ENCODE measurements at regions not wholly inside any gene's neighbourhood (a gene's known extent, or its start where the extent isn't known, plus 50 kb on each side); places are given as distances from the start of the nearest gene placed in this dataset.

DNA sequence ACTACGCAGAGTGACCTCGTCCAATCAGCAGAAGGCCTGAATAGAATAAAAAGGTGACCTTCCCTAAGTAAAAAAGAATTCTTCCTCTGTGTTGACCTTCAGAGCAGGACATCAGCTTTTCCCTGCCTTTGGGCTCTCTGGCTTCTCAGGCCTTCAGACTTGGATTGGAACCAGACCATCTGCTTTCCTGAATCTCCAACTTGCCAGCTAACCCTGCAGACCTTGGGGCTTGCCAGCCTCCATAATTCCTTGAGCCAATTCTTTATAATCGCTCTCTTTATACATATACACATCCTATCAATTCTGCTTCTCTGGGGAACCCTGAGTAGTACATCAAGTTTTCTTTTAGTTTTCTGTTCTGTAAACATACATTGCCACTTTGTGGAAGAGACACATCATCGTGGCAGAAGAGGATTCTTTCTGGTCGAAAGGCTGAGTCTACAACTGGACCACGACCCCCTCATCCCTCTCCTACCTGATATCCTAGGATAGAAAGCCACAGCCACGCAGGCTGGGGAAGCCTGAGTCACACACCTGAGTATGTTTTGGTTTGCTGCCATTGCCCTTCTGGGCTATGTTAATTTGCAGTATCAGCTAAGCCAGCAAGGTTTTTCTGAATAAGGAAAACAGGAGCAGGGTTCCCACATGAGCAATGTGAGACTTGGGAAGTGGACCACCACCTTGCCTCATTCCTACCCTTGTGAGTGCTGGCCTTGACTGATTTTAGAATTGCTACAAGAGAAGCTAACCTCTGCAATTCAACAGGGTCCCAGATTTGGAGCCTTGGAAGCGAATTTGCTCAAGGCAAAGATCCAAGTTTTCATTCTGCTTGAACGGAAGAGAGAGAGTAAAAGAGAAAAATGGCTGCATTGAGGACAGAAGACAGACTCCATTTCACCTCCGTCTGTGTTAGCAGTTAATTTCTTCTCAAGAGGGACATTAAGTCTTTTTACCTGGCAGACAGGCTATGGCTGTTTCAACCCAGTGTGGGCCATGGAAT, 445.2 kb upstream of the FZD8 start:
- DNase-seq: no peak

DNA sequence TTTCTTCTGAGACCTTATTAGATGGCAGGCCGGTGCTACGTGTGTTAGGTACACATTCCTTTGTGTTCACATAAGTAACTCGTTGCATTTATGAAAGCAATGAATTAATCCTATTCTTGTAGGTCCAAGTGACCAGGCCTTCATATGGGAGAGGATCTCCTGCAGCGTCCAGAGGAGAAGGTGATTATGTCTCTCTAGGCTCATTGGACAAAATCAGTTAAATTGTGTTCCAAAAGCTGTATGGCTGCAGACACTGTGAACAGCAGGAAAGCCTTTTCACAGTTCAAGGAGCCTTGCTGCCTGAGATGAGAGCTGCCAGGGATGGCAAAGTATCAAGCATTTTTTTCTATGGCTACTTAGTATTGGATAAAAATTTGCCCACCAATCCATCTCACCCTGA, 433.1 kb upstream of the FZD8 start:
- DNase-seq: no peak

DNA sequence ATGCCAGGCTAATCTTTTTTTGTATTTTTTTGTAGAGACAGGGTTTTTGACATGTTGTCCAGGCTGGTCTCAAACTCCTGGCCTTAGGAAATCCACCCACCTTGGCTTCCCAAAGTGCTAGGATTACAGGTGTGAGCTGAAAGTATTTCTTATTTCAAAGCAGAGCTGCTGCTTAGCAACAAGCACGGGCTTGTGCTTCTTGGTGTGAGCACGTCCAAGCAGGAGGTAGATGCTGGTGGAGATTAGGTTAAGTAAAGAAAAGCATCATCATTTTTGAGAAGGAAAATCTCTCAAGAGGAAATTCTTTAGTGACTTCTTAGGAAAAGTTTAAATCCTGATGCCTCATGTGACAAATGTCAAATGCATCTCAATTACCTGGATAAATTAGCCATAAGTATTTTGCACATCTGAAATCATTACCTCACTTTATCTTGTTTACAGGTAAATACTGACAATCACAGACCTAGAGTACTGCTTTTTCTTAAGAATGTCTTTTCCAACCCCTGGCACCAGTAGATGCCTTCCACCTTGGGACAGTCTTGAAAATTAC, 431.8 kb upstream of the FZD8 start:
- DNase-seq: no peak

DNA sequence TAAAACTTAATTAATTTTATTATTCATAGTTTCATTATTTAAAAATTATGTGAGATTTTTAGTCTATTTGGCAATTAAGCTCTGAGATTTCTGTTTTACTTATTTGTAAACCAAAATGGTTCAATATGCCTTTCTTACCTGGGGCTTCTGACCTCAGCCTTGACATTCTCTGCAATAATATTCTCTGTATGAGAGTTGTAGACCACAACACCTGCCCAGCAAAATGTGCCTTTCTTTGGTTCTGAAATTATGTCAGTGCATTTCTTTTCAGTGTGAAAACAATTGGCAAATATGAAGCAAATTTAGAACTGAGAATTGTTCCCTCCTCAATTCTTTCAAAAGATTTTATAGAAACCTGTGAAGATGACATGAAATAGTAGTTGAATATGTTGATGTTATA, 426.4 kb upstream of the FZD8 start:
- no peak for DNase-seq

DNA sequence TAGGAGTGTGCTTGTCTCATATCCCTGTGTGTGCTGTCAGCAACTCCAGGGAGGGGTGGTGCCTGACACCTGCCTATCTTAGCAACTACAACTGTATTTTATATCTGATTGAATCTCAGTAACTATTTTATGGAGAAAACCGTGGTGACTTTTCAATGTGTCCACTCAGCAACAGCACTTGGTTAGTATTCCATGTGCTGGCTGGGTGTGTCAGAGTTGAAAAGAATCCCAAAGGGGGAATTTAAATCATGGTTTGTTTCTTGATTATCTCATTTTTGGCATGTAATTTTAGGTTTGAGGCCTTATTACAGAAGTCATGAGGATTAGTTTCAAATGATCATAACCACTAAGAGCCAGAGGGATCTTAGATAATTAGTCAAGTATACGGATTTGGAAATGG, 425.7 kb upstream of the FZD8 start:
- no peak for DNase-seq

DNA sequence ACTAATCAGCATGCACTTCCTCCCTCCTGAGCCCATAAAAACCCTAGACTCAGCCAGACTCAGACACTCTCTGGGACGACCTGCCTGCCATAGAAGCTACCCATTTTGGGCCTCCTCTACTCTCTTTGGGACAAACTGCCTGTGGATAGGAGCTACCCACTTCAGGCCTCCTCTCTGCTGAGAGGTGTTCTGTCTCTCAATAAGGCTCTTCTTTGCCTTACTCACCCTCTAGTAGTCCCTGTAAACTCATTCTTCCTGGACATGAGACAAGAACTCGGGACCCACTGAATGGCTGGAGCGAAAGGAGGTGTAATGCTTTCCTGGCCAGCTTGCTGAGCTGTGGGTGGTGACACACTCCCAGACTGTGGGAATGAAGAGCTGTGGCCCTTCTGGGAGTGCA, 424.8 kb upstream of the FZD8 start:
- no peak for DNase-seq

DNA sequence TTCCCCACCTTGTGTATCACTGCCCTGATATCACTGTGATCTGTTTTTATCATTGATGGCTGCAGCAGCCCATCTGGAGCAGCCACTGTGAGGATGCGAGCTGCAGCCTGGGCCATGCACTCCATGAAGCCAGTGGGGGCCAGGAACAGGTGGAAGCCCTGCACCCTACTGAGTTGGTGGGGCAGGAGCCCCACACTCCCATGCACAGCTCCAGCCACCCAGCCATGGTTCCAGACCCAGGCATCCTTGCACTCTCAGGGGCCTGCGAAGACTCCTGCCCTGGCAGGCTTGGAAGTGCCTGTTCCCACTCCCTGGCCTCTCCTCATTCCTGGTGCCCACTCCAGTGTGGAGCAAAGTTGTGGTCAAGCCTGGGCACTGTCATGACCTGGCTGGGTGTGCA, 424.0 kb upstream of the FZD8 start:
- no peak for DNase-seq

DNA sequence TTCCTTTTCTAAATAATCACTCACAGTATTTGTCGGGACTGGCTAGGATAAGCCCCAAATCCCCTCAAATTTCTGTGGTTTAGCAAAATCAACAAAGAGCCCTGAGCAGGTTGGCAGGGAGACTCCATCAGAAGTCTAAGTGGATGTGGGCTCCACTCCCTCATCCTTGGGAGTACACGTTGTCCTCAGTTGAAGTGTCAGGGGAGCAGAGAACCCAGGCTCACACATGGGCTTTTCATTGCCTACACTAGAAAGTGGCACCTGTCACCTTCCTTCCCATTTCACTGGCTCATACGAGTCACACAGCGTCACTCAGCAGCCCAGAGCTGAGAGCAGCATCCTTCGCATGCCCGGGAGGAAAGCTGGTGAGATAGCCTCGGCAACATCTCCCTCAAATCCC, 421.3 kb upstream of the FZD8 start:
- DNase-seq: no peak

DNA sequence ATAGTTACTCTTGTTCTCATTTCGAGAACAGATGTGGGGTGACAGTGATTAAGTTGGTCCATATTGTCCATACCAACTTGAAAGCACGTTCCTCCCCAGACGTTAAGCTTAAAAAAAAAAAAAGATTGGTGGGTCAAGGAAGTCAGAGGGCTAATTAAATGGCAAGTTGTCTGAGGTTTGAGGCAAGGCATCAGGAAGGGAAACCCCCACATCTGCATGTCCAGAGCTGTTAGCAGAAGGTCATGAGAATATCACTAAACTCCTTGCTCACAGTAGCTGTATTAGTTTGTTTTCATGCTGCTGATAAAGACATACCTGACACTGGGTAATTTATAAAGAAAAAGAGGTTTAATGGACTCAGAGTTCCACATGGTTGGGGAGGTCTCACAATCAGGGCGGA, 415.6 kb upstream of the FZD8 start:
- DNase-seq: no peak

DNA sequence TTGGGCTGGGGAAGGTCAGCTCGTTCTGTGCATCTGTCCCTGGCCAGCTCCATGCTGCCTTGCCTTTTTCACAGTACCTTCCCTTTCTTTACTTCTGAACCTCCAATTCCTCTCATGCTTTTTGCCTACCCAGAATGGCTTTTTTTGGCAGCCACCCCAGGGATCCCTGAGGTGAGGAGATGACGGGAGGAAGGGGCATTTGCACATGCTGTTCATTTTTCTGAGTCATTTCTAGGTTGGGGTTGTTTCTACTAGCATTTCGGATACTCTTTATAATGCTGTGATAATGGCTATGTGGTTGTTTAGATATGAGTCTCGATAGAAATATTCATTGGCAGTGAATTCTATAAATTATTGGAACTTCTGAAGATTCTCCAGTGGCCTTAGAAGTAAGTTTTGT, 415.1 kb upstream of the FZD8 start:
- no peak for DNase-seq

DNA sequence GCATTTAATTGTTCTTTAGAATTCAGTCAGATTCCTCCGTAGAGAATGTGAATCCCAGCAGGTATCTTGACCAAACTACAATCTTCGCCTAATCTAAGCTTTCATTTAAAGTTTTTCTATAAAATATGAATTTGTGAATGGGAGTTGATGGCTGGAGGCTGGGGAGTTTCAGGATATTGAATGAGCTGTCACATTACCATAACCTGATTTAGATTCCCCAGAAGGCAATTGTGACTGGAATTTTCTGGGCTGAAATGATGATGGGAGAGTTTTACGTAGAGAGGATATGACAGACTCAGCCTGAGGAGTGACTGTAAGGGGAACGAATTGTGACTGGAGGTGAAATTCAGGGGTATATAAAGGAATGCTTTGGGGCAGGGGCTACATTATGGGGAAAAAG, 411.7 kb upstream of the FZD8 start:
- DNase-seq: no peak

DNA sequence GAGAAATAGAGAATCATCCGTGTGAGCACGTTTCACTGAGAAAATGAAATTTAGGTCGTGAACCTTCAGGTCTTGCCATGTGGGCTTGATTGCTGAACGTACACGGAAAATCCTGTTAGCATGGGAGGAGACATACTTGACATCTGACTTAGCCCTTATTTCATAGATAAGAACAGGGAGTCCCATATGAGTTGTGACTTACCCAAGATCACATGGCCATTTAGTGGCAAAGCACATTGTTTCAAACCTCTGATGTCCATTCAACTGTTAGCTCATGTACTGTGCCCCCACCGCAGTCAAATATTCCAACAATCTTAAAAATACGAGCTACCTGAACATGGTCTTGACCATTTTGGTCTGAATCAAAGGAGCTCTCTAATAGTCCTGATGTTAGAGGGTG, 411.2 kb upstream of the FZD8 start:
- DNase-seq: no peak

DNA sequence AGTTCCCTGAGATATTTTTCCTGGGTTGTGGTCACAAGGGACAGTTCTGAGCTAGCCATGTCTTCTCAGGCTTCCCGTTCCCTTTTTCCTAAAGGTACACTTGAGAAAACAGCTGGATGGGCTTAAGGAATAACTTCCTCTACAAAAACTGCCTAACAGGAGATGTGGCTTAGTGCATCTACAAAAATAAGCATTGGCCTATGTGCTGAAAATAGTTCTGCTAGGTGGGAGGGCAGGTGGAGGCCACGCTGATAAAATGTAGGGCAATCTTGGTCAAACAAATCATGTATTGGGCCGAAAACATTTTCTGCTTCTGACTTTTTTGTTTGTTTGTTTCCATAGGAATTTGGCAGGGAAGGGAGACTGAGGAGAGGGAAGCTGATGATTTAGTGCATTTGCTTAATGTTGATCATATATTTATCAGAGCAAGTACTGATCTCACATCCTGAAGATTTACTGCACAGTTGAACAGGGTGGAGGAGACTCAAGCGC, 409.4 kb upstream of the FZD8 start:
- no peak for DNase-seq

DNA sequence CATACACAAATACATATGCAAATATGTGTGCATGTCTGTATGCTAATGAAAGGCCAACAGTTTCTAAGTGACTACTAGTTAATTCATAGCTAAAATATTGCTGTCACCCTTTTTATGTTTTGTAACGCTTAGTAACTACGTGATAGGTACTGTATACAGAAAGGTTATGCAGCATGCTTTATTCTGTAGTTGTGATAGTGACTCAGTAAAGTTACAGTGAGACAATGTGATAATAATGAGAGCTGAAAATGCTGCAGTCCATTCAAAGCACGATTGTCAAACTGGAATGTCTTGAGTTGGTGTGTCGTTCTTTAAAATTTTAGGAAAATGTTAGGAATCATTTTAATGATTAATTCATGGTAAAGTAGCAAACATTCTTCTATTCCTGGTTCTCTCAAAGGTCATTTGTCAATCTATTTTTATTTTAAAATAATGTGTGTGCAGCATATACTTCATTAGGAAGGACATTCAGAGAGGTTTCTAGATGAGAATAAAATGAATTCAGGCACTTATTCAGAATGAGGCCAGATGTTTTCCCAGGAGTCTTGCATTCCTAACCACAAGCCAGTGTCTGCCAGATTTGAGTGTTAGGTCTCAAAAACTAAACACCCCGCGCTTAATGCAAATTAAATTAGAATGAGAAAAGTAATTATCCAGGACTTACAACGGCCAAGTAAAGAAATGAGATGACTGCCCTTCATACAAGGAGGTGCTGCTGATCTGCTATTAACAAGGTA, 408.8 kb upstream of the FZD8 start:
- DNase-seq: no peak

DNA sequence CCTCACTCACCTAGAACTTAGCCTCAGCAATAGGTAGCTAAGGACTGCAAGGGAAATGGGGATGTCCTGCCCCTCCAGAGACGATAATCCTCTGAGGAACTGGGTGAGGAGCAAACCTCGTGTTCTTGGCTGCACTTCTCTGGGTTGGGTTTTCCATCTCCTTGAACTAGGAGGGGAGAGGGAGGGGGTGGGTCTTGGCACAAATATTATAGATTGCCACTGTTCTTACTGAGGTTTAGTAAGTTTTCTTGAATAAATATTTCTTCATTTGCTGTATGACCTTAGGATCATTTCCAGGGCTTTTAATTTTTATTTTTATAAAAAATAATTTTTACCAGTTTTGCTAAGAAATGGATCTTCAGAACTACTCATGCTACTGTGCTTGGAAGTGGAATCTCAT, 406.7 kb upstream of the FZD8 start:
- DNase-seq: no peak

DNA sequence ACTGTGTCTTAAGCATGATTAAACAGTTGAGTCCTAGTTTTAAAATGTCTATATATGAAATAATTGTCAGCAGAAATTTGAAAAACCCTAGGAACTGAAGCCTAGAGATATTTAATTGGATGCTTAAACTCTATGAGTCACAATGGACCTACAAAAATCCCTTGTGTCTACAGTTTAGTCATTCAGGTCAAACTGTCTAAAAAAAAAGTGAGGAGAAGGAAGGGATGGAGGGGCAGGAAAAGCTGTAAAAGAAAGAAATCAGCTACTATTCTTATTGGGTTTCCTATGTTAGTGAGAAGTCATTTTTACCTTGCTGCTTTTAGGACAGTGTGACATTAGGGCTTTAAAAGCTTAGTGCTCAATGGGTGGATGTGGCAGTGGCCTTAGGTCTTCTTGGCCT, 406.1 kb upstream of the FZD8 start:
- DNase-seq: no peak

DNA sequence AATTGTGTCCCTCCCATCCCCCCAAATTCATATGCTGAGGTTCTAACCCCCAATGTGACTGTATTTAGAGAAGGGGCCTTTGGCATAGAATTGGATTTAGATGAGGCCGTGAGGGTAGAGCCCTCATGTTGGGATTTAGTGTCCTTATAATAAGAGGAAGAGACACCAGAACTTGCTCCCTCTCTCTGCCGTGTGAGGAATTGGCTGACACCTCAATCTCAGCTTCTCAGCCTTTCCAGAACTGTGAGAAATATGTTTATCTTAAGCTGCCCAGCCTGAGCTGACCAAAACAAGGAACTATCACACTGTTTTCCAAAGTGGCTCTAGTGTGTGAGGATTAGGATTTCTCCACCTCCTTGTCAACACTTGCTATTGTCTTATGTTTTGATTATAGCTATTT, 400.0 kb upstream of the FZD8 start:
- DNase-seq: no peak

DNA sequence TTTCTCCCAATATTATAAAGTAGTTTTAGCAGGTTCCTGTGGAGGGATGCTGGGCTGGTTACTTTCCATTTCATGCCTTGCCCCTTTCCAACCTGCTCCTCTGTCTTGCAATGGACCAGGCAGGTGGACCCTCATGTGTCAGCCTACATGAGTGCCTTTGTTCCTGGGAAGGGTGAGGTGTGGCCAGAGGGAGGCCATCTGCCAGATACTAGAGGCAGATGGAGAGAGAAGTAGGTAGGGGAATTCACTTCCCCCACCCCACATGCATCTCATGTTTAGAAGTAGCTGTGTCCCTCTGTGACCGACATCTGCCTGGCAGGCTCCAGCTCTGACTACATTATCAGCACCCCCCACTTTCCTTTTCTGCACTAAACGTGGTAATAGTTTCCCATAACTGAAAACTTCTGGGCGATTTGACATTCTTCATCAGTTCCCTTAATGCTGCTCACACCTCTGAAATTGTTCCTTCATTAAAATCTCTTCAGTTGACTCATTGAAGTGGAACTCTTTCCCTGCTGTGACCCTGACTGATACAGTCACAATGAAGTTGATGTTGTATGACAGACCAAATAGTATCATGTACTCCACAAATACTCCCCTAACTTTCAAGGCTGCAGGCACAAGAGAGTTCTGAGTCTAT, 396.3 kb upstream of the FZD8 start:
- no peak for DNase-seq

DNA sequence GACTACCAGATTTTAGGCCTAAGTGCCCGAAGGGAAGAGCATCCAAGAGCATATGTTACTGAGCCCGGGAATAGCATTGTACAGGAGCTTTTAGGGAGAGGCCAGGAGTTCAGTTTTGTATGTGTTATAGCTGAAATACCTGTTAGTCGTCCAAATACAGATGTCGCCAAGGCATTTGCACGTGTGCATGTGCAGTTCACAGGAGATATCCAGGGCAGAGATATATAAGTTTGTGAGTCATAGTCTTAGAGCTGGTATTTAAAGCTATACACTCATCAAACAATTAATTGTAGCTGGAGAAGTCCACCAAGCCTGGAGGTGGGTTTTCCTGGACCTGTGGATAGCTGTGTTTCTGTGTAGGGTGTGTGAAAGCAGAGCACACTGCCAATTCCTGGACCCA, 394.0 kb upstream of the FZD8 start:
- no peak for DNase-seq

DNA sequence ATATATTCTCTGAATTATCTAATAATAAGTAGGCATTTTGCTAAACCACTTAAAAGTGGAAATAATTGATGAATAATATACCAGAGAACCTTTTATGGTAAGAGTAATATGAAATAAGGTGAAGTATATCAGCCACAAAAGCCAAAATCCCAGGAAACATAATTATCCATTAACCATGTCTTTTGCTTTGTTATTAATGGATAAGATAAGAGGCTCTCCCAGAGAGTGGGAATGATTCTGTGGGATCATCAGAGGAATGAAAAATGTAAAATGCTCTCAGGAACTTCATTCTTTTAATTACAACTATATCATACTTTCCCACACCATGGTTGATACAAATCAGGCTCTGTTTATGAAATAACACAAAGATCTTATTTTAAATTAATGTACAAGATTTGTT, 391.7 kb upstream of the FZD8 start:
- DNase-seq: no peak

DNA sequence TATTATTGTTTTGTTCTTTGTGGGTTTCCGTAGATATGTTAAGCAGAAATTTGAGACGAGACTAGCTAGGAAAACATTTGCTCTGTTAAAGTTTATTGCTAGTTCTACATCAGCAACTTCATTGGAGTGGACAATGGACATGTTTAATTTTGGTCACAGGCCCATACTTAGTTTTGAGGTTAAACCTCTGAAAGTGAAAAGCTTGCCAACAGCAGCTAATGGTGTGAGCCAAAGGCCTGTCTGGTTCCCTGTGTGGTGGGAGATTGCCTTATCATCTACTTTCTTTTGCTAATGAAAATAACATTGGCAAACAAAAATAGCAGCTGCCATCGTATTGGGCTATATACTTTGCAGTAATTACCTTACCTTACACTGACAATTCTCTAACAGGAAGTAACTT, 388.4 kb upstream of the FZD8 start:
- no peak for DNase-seq

DNA sequence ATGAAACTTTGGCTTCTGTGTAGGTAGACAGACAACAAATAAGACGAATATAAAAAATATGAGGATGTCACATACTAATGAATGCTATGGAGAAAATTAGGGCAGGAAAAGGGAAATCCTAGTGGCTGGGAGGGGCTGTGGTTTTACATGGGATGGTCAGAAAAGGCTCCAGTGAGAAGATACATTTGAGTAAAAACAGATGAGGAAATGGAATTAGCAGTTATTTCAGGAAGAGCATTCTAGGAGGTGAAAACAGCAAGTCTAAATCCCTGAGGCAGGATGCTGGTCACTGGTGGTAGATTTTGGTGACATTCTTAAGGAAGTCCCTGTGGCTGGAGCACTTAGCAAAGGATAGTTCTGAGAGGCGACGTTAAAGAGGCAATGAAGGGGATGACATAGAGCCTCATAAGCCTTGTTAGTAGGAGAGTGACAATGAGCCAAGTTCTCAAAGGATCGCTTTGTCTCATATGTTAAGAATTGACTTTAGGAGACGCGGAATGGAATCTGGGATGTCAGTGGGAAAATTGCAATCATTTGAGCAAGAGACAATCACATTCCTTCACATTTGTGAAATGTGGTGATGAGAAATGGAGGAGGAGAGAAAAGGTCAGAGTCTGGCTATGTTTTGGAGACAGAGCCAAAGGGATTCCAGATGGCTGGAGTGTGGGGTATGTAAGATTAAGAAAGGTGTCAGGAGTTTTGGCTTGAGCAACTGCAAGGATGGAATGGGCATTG, 384.7 kb upstream of the FZD8 start:
- no peak for DNase-seq

DNA sequence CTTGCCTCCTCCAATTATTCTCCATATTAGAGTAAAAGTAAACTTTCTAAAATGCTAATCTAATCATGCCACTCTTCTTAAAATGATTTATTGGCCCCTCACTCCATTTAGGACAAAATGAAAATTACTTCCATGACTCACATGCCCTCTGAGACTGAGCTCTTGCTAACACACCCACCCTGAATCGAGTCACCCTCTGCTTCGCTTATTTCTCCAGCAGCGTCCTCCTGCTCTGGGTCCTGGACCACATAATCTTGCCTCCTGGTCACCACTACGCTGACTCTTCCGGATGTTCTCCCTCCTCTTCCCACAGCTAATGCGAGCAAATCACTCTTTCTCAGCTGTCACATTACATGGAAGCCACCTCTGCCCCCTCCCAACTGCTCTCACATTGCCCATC, 384.0 kb upstream of the FZD8 start:
- DNase-seq: no peak

All from hematopoietic multipotent progenitor cell treated with erythropoietin and hydrocortisone succinate and interleukin-3 and kit ligand, for 6 days (in vitro differentiated cells).